ENCODE measurements at regions not wholly inside any gene's neighbourhood (a gene's known extent, or its start where the extent isn't known, plus 50 kb on each side); places are given as distances from the start of the nearest gene placed in this dataset.
A peak's percentile ranks its signal among the peaks of the same experiment; 100 is the strongest.

GRCh38 chr11:95341221-95341620 lies 110.2 kb upstream of the SESN3 start:
- no peak for DNase-seq

- DNase-seq, result no peak
These were observed 108.3 kb upstream of the SESN3 start for GRCh38 chr11:95339086-95339901.

- DNase-seq, result no peak
These were observed 107.5 kb upstream of the SESN3 start for GRCh38 chr11:95338430-95338991.

- DNase-seq, result no peak
These were observed 107.0 kb upstream of the SESN3 start for GRCh38 chr11:95337972-95338429.

- DNase-seq, result no peak
These were observed 106.4 kb upstream of the SESN3 start for GRCh38 chr11:95337175-95337957.

GRCh38 chr11:95335989-95336388 lies 105.0 kb upstream of the SESN3 start:
- no peak for DNase-seq

- no peak for DNase-seq
These were observed 100.2 kb upstream of the SESN3 start for GRCh38 chr11:95331161-95331560.

GRCh38 chr11:95330302-95330701 lies 99.3 kb upstream of the SESN3 start:
- DNase-seq, result peak; percentile 16

GRCh38 chr11:95327273-95327948 lies 96.4 kb upstream of the SESN3 start:
- no peak for DNase-seq

- no peak for DNase-seq
These were observed 94.8 kb upstream of the SESN3 start for GRCh38 chr11:95325777-95326258.

GRCh38 chr11:95324826-95325225 lies 93.8 kb upstream of the SESN3 start:
- DNase-seq, result no peak

- no peak for DNase-seq
These were observed 91.5 kb upstream of the SESN3 start for GRCh38 chr11:95322539-95322938.

- DNase-seq, result no peak
These were observed 87.5 kb upstream of the SESN3 start for GRCh38 chr11:95318498-95318897.

GRCh38 chr11:95308512-95309035 lies 77.6 kb upstream of the SESN3 start:
- no peak for DNase-seq

- no peak for DNase-seq
These were observed 76.3 kb upstream of the SESN3 start for GRCh38 chr11:95307286-95307685.

GRCh38 chr11:95306801-95307200 lies 75.8 kb upstream of the SESN3 start:
- DNase-seq, result no peak

GRCh38 chr11:95306123-95306522 lies 75.1 kb upstream of the SESN3 start:
- DNase-seq, result no peak

GRCh38 chr11:95305705-95306104 lies 74.7 kb upstream of the SESN3 start:
- no peak for DNase-seq

GRCh38 chr11:95304777-95305176 lies 73.8 kb upstream of the SESN3 start:
- no peak for DNase-seq

GRCh38 chr11:95302211-95302610 lies 71.2 kb upstream of the SESN3 start:
- no peak for DNase-seq

GRCh38 chr11:95301474-95301873 lies 70.5 kb upstream of the SESN3 start:
- peak; percentile 12 for DNase-seq

- DNase-seq, result peak; percentile 28
These were observed 68.2 kb upstream of the SESN3 start for GRCh38 chr11:95299078-95299679.

All from NCI-H510A treated with DMSO at 0.1 percent for 48 hours (cell line).